Muscle layer of colon (tissue), 2 donors: ENCODE measurements at regions not wholly inside any gene's neighbourhood (a gene's known extent, or its start where the extent isn't known, plus 50 kb on each side); places are given as distances from the start of the nearest gene placed in this dataset.

Experiments used
- H3K27ac ChIP-seq: one replicate; pipeline ENCODE4 v1.7.0; 2013; ENCODE audit warnings: low read depth, mild to moderate bottlenecking, low read length, moderate library complexity
- H3K27me3 ChIP-seq, 2 donors: one replicate each; pipeline ENCODE4 v1.7.0; 2013; ENCODE audit warnings: low read length in 2 of 2, mild to moderate bottlenecking in 2 of 2; ENCODE audit not compliant: insufficient read depth in 2 of 2, control insufficient read depth in 1 of 2
- H3K36me3 ChIP-seq: one replicate; pipeline ENCODE4 v1.7.0; 2013; ENCODE audit warnings: mild to moderate bottlenecking, low read length; ENCODE audit not compliant: insufficient read depth
- H3K4me1 ChIP-seq: one replicate; pipeline ENCODE4 v1.7.0; 2013; ENCODE audit warnings: mild to moderate bottlenecking, low read length; ENCODE audit not compliant: insufficient read depth
- H3K4me3 ChIP-seq, 2 donors: one replicate each; pipeline ENCODE4 v1.7.0; 2013; ENCODE audit warnings: low read length in 2 of 2, low read depth in 1 of 2, mild to moderate bottlenecking in 1 of 2, moderate library complexity in 1 of 2
- H3K9ac ChIP-seq: one replicate; pipeline ENCODE4 v1.7.0; 2013; ENCODE audit warnings: low read length
- H3K9me3 ChIP-seq: one replicate; pipeline ENCODE4 v1.7.0; 2013; ENCODE audit warnings: mild to moderate bottlenecking, low read length
- donor health status: abdominal sarcoma.
- donor health status: Adenocarcinoma of cecum.

- no peak overlapping the region for H3K9ac ChIP-seq
- H3K4me3 ChIP-seq: no peak overlapping the region
- no peaks in the 10 kb centered on the region for H3K4me1 ChIP-seq
- no peaks in the 10 kb centered on the region for H3K9me3 ChIP-seq
- H3K36me3 ChIP-seq: no peaks in the 10 kb centered on the region
- H3K27ac ChIP-seq: no peak overlapping the region
- no peaks in the 10 kb centered on the region for H3K27me3 ChIP-seq
Measured at GRCh38 chr11:29265792-29266191, 751.0 kb downstream of the KCNA4 start.

DNA sequence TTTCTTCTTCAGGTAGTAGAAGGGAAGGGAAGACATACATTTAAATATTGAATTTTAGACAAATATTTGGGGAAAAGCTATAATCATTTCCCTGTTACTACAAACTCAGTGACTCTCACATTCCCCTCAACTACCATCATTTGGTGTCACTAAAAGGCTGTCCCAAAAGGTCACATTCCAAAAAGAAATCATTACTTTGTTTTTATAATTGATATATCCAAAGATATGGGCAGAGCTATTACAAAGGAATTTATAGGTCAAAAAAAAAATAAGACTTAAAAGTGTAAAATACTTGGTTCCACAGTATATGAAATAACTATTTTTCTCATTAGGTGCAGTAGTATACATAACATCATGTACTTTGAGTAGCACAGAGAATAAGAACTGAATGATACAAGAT, 751.4 kb downstream of the KCNA4 start:
- Histone ChIP-seq H3K36me3 (no peaks in the 10 kb centered on the region), H3K9me3 (no peaks in the 10 kb centered on the region), H3K27me3 (no peaks in the 10 kb centered on the region), H3K9ac (no peak overlapping the region), H3K27ac (no peak overlapping the region), H3K4me3 (no peak overlapping the region), H3K4me1 (no peaks in the 10 kb centered on the region)

DNA sequence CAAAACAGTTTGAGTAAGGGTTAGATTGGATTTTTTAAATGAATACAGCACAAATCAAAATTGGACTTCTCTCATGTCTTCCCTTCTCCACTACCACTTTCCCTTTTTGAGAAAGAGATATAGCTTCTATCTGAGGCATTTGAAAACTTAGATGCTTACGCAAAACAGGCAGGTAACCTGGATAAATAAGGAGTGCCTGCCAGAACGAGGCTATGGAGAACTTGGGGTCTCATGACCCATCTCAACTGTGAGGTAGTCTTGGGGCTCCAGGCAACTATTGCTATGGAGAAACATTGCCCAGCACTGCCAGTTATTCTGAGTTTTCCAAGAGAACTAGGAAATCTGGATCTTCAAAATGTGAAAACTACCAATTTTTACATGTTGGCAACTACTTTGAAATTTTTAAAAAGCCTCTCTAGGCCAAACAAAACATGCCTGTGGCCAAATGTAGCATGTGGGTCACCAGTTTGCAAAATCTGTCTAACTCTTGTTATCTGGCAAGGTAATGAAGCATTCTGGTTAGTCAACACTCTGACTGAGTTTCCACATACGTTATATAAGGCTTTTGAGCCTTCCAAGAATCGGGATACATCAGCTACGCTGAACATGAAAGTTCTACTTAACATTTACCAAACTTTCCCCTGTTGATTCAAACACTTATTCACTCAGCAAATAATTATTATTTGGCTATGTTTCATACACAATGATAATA, 752.7 kb downstream of the KCNA4 start:
- Histone ChIP-seq H3K4me3 (no peak overlapping the region), H3K36me3 (no peaks in the 10 kb centered on the region), H3K9ac (no peak overlapping the region), H3K27ac (no peak overlapping the region), H3K9me3 (no peaks in the 10 kb centered on the region), H3K4me1 (no peaks in the 10 kb centered on the region), H3K27me3 (no peaks in the 10 kb centered on the region)

DNA sequence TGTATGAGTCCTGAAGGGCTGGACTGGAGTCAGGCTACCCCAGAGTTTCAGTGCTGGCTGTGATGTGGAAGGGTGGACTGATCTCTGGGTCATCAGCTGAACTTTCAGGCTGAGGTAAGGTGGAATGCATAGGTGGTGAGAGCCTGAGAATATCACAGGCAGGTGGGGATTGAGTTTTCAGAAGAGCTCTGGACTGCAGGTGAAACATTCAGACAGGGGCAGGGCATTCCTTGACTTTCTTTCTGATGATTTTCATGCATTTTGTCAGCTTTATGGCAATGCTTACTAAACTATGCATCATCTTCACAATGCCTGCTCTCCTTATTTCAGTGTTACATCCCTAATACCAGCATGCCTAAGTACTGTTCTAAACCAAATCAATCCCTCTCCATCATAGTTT, 755.0 kb downstream of the KCNA4 start:
- Histone ChIP-seq H3K36me3 (no peaks in the 10 kb centered on the region), H3K27ac (no peak overlapping the region), H3K9ac (no peak overlapping the region), H3K27me3 (no peaks in the 10 kb centered on the region), H3K9me3 (no peaks in the 10 kb centered on the region), H3K4me3 (no peak overlapping the region), H3K4me1 (no peaks in the 10 kb centered on the region)

DNA sequence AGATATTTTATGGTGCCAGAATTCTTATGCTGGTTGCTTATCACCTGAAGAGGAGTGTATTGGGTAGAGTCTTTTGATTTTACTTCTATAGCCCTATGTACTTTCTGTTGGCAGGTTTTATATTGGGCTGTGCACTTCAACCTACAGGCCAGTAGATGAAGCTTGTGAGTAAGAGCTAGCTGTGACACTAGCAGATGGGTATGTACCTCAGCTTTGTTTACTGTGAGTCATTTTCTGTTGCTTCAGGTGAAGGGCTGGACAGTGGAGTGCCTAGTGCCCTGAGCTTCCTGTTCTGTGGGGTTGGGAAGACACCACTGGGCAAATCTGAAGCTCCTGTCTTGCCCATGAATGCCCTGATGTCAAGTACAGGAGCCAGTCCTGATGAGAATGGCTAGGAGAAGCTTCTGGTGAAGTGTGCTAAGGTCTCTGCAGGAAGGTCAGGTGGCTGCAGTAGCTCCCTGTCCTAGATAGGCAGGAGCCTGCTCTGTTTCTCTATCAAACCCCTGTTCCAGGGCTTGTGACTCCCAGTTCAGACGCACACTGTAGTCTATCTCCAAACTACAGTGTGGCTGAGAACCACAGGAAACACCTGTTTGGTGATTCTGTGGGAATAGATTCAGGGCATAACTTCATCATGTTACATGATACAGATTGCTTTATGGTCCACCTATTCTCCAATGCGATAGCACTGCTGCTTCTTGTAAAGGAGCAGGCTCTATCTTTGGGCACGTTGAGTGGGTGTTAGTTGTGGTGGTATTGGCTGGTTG, 755.7 kb downstream of the KCNA4 start:
- Histone ChIP-seq H3K4me1 (no peaks in the 10 kb centered on the region), H3K9ac (no peak overlapping the region), H3K27me3 (no peaks in the 10 kb centered on the region), H3K4me3 (no peak overlapping the region), H3K36me3 (no peaks in the 10 kb centered on the region), H3K27ac (no peak overlapping the region), H3K9me3 (no peaks in the 10 kb centered on the region)

DNA sequence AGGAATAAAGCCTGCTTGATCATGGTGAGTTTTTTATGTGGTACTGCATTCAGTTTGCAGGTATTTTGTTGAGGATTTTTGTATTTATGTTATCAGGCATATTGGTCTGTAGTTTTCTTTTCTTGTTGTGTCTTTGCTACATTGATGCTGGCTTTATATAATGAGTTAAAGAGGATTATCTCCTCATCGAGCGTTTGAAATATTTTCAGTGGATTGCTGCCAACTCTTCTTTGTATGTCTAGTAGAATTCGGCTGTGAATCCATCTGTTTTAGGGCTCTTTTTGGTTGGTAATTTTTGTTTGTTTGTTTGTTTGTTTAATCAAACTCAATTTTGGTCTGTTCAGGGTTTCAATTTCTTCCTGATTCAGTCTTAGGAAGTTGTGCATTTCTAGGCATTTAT, 758.4 kb downstream of the KCNA4 start:
- H3K4me1 ChIP-seq: no peaks in the 10 kb centered on the region
- no peak overlapping the region for H3K27ac ChIP-seq
- no peaks in the 10 kb centered on the region for H3K27me3 ChIP-seq
- no peak overlapping the region for H3K4me3 ChIP-seq
- H3K36me3 ChIP-seq: no peaks in the 10 kb centered on the region
- H3K9ac ChIP-seq: no peak overlapping the region
- H3K9me3 ChIP-seq: no peaks in the 10 kb centered on the region

DNA sequence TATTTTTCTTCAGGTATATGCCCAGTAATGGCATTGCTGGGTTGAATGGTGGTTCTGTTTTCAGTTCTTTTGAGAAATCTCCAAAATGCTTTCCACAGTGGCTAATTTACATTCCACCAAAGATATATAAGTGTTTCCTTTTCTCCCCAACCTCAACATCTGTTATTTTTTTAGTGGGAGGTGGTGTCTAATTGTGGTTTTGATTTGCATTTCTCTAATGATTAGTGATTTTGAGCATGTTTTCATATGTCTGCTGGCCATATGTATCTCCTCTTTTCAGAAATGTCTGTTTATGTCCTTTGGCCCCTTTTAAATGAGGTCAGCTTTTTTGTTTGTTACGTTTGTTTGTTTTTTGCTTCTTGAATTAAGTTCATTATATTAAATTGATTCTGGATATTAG, 760.2 kb downstream of the KCNA4 start:
- H3K4me1 ChIP-seq: no peaks in the 10 kb centered on the region
- H3K27me3 ChIP-seq: no peaks in the 10 kb centered on the region
- H3K9me3 ChIP-seq: no peaks in the 10 kb centered on the region
- H3K36me3 ChIP-seq: no peaks in the 10 kb centered on the region
- H3K9ac ChIP-seq: no peak overlapping the region
- H3K27ac ChIP-seq: no peak overlapping the region
- no peak overlapping the region for H3K4me3 ChIP-seq

DNA sequence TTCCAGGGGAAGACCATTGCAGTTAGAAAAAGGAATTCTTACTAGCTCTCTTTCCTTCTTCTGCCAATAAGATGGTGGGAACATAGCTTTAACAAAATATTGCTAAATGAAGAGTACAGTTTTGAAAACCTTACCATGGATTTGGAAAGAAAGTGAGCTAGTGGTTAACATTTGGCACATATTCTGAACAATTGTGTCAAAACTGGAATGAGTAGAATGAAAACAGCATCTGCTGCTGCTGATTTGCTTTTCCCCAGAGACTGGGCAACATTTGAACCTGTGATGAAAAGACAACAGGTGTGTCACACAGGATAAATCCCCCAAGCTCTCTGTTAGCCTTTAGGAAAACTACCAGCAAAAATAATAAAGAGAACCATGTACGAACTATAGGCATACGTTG, 761.4 kb downstream of the KCNA4 start:
- no peaks in the 10 kb centered on the region for H3K9me3 ChIP-seq
- no peak overlapping the region for H3K9ac ChIP-seq
- H3K27ac ChIP-seq: no peak overlapping the region
- H3K36me3 ChIP-seq: no peaks in the 10 kb centered on the region
- H3K4me1 ChIP-seq: no peaks in the 10 kb centered on the region
- no peak overlapping the region for H3K4me3 ChIP-seq
- H3K27me3 ChIP-seq: no peaks in the 10 kb centered on the region

GRCh38 chr11:29251738-29252137, 765.1 kb downstream of the KCNA4 start:
- H3K36me3 ChIP-seq: no peaks in the 10 kb centered on the region
- no peaks in the 10 kb centered on the region for H3K4me1 ChIP-seq
- H3K27me3 ChIP-seq: no peaks in the 10 kb centered on the region
- H3K9ac ChIP-seq: no peak overlapping the region
- no peak overlapping the region for H3K27ac ChIP-seq
- H3K4me3 ChIP-seq: no peak overlapping the region
- no peaks in the 10 kb centered on the region for H3K9me3 ChIP-seq

GRCh38 chr11:29249713-29250112, 767.1 kb downstream of the KCNA4 start:
- H3K9ac ChIP-seq: no peak overlapping the region
- H3K9me3 ChIP-seq: no peaks in the 10 kb centered on the region
- no peak overlapping the region for H3K27ac ChIP-seq
- H3K27me3 ChIP-seq: no peaks in the 10 kb centered on the region
- no peaks in the 10 kb centered on the region for H3K4me1 ChIP-seq
- no peak overlapping the region for H3K4me3 ChIP-seq
- no peaks in the 10 kb centered on the region for H3K36me3 ChIP-seq

- no peak overlapping the region for H3K9ac ChIP-seq
- H3K4me1 ChIP-seq: no peaks in the 10 kb centered on the region
- H3K9me3 ChIP-seq: no peaks in the 10 kb centered on the region
- no peaks in the 10 kb centered on the region for H3K27me3 ChIP-seq
- no peak overlapping the region for H3K27ac ChIP-seq
- no peaks in the 10 kb centered on the region for H3K36me3 ChIP-seq
- no peak overlapping the region for H3K4me3 ChIP-seq
Measured at GRCh38 chr11:29244355-29244754, 772.5 kb downstream of the KCNA4 start.

GRCh38 chr11:29243616-29244015, 773.2 kb downstream of the KCNA4 start:
- no peaks in the 10 kb centered on the region for H3K36me3 ChIP-seq
- no peak overlapping the region for H3K9ac ChIP-seq
- H3K27me3 ChIP-seq: no peaks in the 10 kb centered on the region
- no peaks in the 10 kb centered on the region for H3K4me1 ChIP-seq
- no peak overlapping the region for H3K27ac ChIP-seq
- H3K9me3 ChIP-seq: no peaks in the 10 kb centered on the region
- H3K4me3 ChIP-seq: no peak overlapping the region
